K562 (cell line): ENCODE measurements at regions not wholly inside any gene's neighbourhood (a gene's known extent, or its start where the extent isn't known, plus 50 kb on each side); places are given as distances from the start of the nearest gene placed in this dataset.

Source experiments
- MTF1 ChIP-seq: fragments of 250-450 bp; sonication (Bioruptor Pico); IDR thresholded peaks from 2 replicates; pipeline ENCODE4 v1.9.0; 2021; ENCODE audit warnings: moderate library complexity, mild to moderate bottlenecking, inconsistent platforms, borderline replicate concordance
- TF ChIP-seq, protein P1 (sequence below), 2 experiments: IDR thresholded peaks in 1 of 2; conservative IDR thresholded peaks in 1 of 2; 2 replicates each; pipeline ENCODE4 v1.6.1; 2016; ENCODE audit warnings: low read depth in 2 of 2, mild to moderate bottlenecking in 1 of 2, missing compliant biosample characterization in 1 of 2, missing genetic modification characterization in 1 of 2, moderate library complexity in 1 of 2
- TF ChIP-seq, protein P2 (sequence below): fragments of 450-650 bp; IDR thresholded peaks from 2 replicates; pipeline ENCODE4 v1.6.1; 2017; ENCODE audit warnings: antibody characterized with exemption
- TF ChIP-seq, protein P3 (sequence below): sonication (generic); formaldehyde crosslinking; IDR thresholded peaks from 2 replicates; pipeline ENCODE4 v1.8.0; 2022; ENCODE audit warnings: mild to moderate bottlenecking, missing genetic modification reagents

DNA sequence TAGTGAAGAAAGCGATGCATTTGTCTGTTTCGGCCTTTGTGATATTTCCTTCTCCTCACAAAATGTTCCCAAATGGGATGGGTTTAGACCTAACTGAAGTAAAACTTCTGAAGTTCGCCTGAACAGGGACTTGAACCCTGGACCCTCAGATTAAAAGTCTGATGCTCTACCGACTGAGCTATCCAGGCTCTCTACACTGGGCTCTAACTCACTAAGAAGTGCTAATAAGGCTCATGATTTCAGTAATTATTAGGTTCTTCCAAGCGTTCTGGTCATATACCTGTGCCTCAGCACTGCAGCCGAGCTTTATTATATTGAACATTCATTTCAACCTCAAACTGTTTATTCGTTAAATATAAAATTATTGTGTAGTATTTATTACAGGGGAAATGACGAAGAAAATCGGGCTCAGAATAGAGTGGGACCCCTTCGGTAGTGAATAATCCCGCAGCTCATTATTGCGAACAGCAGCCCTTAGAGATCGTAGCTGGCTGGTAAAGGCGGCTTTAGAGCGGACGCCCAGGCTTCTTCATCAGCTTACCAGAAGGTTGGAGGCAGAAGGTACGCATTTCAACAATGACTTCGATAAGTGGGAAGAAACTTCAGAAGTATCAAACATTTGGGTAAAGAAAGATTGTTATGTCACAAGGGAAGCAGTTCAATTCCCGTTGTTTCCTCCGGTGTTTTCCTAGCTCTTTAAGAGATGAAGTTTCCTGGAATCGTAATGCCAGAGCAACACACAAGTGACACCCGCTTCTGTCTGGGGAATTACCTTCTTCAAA is 119.0 kb upstream of the ZNF184 start (continued):
- TF ChIP-seq, protein P1, sequence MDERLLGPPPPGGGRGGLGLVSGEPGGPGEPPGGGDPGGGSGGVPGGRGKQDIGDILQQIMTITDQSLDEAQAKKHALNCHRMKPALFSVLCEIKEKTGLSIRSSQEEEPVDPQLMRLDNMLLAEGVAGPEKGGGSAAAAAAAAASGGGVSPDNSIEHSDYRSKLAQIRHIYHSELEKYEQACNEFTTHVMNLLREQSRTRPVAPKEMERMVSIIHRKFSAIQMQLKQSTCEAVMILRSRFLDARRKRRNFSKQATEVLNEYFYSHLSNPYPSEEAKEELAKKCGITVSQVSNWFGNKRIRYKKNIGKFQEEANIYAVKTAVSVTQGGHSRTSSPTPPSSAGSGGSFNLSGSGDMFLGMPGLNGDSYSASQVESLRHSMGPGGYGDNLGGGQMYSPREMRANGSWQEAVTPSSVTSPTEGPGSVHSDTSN (CRISPR knock-in tag; IDR thresholded peaks at IDR 0.05; ENCODE audit: low read depth): no peak
- TF ChIP-seq, protein P1 (tag; conservative IDR thresholded peaks at IDR 0.05; ENCODE audit: low read depth): no peak
- no peak for TF ChIP-seq MTF1 (CRISPR knock-in tag)
- TF ChIP-seq, protein P2, sequence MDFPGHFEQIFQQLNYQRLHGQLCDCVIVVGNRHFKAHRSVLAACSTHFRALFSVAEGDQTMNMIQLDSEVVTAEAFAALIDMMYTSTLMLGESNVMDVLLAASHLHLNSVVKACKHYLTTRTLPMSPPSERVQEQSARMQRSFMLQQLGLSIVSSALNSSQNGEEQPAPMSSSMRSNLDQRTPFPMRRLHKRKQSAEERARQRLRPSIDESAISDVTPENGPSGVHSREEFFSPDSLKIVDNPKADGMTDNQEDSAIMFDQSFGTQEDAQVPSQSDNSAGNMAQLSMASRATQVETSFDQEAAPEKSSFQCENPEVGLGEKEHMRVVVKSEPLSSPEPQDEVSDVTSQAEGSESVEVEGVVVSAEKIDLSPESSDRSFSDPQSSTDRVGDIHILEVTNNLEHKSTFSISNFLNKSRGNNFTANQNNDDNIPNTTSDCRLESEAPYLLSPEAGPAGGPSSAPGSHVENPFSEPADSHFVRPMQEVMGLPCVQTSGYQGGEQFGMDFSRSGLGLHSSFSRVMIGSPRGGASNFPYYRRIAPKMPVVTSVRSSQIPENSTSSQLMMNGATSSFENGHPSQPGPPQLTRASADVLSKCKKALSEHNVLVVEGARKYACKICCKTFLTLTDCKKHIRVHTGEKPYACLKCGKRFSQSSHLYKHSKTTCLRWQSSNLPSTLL: peak; percentile 73
- TF ChIP-seq, protein P3, sequence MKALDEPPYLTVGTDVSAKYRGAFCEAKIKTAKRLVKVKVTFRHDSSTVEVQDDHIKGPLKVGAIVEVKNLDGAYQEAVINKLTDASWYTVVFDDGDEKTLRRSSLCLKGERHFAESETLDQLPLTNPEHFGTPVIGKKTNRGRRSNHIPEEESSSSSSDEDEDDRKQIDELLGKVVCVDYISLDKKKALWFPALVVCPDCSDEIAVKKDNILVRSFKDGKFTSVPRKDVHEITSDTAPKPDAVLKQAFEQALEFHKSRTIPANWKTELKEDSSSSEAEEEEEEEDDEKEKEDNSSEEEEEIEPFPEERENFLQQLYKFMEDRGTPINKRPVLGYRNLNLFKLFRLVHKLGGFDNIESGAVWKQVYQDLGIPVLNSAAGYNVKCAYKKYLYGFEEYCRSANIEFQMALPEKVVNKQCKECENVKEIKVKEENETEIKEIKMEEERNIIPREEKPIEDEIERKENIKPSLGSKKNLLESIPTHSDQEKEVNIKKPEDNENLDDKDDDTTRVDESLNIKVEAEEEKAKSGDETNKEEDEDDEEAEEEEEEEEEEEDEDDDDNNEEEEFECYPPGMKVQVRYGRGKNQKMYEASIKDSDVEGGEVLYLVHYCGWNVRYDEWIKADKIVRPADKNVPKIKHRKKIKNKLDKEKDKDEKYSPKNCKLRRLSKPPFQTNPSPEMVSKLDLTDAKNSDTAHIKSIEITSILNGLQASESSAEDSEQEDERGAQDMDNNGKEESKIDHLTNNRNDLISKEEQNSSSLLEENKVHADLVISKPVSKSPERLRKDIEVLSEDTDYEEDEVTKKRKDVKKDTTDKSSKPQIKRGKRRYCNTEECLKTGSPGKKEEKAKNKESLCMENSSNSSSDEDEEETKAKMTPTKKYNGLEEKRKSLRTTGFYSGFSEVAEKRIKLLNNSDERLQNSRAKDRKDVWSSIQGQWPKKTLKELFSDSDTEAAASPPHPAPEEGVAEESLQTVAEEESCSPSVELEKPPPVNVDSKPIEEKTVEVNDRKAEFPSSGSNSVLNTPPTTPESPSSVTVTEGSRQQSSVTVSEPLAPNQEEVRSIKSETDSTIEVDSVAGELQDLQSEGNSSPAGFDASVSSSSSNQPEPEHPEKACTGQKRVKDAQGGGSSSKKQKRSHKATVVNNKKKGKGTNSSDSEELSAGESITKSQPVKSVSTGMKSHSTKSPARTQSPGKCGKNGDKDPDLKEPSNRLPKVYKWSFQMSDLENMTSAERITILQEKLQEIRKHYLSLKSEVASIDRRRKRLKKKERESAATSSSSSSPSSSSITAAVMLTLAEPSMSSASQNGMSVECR (CRISPR knock-in tag): no peak
